ENCODE measurements at regions not wholly inside any gene's neighbourhood (a gene's known extent, or its start where the extent isn't known, plus 50 kb on each side); places are given as distances from the start of the nearest gene placed in this dataset.

DNA sequence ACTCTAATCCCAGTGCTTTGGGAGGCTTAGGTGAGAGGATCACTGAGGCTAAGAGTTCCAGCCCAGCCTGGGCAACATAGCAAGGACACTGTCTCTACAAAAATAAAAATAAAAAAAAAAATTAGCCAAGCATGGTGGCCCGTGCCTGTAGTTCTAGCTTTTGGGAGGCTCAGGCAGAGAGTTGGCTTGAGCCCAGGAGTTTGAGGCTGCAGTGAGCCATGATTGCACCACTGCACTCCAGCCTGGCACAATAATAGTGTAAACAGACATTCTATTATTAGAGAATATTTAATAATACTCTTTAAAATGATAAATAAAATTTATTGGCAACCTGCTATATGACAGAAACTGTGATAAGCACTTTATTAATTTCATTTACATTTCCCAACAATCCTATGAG, 908.9 kb downstream of the TUSC7 start:
- TF ChIP-seq, protein P1, sequence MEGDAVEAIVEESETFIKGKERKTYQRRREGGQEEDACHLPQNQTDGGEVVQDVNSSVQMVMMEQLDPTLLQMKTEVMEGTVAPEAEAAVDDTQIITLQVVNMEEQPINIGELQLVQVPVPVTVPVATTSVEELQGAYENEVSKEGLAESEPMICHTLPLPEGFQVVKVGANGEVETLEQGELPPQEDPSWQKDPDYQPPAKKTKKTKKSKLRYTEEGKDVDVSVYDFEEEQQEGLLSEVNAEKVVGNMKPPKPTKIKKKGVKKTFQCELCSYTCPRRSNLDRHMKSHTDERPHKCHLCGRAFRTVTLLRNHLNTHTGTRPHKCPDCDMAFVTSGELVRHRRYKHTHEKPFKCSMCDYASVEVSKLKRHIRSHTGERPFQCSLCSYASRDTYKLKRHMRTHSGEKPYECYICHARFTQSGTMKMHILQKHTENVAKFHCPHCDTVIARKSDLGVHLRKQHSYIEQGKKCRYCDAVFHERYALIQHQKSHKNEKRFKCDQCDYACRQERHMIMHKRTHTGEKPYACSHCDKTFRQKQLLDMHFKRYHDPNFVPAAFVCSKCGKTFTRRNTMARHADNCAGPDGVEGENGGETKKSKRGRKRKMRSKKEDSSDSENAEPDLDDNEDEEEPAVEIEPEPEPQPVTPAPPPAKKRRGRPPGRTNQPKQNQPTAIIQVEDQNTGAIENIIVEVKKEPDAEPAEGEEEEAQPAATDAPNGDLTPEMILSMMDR (IDR thresholded peaks at IDR 0.05; ENCODE audit: insufficient read depth, missing control alignments), result no peak
- FAIRE-seq, result no peak
- DNase-seq (ENCODE audit: insufficient read length, low spot score), result no peak

DNA sequence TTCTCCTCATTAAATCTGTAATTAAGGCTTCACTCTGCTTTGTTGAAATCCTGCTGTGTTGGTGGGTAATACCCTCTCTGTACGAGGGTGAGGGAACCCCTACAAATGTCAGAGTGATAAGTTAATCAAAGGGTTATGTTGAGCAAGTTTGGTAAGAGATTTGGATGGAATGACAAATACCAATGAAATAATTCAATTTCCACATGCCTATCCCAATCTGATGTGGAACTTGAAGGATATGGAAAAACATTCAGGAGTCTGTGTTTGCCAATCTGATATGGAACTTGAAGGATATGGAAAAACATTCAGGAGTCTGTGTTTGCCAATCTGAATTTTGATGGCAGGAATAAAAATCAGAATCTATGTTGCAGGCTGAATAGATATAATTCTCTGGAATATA, 910.2 kb downstream of the TUSC7 start:
- FAIRE-seq, result no peak
- no peak for DNase-seq (ENCODE audit: insufficient read length, low spot score)
- TF ChIP-seq, protein P1 (IDR thresholded peaks at IDR 0.05; ENCODE audit: insufficient read depth, missing control alignments), result no peak

DNA sequence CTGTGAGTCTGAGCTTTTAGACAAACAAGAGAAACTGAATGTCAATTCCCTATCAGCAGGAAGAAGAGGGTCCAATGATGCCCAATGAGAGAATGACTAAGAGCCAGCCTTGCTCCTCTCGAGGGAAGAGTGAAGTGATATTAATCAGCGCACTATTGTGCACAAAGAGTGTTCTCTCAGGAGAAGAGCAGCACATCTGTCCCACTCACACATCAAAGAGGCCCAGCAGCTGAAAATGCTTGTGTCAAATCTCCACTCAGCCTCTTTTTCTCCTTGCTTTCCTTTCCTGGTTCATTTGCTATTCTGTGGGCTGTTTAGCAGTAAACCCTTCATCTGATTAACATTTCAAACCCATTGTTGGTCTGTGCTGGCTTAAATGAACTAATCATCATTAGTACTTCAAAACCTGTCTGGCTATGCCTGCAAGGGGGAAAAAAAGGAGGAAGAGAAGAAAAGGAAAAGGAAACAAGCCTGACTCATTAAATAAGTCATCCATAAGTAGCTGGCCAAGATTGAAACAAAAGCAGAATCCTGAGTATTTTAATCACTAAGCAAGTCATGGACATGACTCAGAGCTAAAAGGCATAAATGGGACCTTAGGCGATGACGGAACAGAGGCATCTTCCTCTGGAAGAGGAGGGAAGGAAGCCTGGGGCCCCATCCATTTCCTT, 912.7 kb downstream of the TUSC7 start:
- TF ChIP-seq, protein P1 (IDR thresholded peaks at IDR 0.05; ENCODE audit: insufficient read depth, missing control alignments), result no peak
- FAIRE-seq (no peak), DNase-seq (ENCODE audit: insufficient read length, low spot score) (no peak)

DNA sequence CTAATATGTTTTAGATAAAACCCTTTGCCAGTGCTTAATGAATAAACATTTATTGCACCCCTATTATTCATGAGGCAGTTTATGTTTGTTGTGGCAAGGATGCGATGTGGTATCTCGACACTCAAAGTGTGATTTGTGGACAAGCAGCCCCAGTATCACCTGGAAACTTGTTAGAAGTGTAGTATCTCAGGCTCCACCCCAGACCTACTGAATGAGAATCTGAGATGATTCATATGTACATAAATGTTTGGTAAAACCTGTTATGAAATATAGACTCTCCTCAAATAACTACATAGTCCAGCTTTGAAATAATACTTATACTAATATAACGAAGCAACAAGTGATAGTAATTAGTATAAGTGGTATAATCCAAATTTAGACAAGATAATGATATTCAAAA, 914.8 kb downstream of the TUSC7 start:
- no peak for DNase-seq (ENCODE audit: insufficient read length, low spot score)
- no peak for FAIRE-seq
- TF ChIP-seq, protein P1 (IDR thresholded peaks at IDR 0.05; ENCODE audit: insufficient read depth, missing control alignments), result no peak

DNA sequence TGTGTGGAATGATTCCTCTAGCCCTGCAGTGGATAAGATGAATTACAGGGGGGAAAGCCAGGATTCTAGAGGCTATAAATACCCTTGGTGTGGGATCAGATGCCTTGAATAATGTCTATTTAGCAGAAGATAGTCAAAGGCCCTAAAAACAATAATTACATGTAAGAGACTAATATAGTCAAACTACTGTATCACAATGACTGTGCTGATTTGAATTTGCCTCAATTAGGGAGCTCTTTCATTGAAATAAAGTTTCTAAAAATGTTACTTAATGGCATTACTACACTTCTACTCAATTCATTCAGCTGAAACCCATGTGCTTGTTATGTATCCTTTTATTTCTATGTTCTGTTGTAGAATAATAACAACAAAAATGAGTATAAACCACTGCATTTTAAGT, 915.6 kb downstream of the TUSC7 start:
- FAIRE-seq (no peak), DNase-seq (ENCODE audit: insufficient read length, low spot score) (no peak)
- TF ChIP-seq, protein P1 (IDR thresholded peaks at IDR 0.05; ENCODE audit: insufficient read depth, missing control alignments), result no peak

DNA sequence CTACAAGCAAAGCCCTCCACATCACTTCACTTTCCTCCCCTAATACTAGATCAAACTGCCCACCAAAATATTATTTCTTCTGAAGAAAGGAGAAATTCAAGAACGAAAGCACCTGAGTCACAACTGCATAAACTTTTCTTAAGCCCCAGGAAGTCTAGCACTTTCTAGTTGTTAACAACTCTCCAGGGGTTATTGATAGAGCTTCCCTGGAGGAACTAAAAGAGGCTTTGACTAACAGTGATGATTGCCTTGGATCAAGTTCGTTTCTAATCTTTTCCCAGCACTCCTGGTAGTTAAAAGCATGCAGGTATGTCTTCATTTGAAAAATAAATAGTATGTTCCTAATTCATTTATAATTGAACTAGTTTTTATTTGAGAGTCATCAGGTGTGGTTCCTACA, 917.0 kb downstream of the TUSC7 start:
- TF ChIP-seq, protein P1 (IDR thresholded peaks at IDR 0.05; ENCODE audit: insufficient read depth, missing control alignments), result no peak
- DNase-seq (ENCODE audit: insufficient read length, low spot score), result no peak
- FAIRE-seq, result no peak

DNA sequence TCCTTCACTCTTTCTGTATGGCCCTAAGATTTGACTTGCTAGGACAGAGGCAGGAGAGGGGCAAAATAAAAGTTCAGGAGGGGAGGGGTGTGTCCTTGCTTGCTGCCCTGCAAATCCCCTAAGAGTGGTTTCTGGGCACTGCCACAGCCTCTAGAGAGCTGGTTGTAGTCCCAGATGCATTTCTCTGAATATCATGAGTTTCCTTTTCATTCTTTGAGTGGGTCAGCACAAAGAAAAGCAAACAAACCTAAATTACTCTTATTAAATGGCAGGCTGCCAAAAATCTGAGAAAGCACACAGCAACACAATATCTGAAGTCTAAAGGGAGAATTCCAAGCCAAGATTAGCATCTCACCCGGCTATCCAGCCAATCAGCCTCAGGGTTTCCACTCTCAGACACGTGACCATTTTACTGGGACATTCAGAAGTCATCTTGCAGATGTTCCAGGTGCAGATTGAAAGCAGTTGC, 919.3 kb downstream of the TUSC7 start:
- TF ChIP-seq, protein P1 (IDR thresholded peaks at IDR 0.05; ENCODE audit: insufficient read depth, missing control alignments), result no peak
- no peak for DNase-seq (ENCODE audit: insufficient read length, low spot score)
- no peak for FAIRE-seq
